ENCODE measurements at regions not wholly inside any gene's neighbourhood (a gene's known extent, or its start where the extent isn't known, plus 50 kb on each side); places are given as distances from the start of the nearest gene placed in this dataset.
"Not testable (repeated sequence)": the region's sequence is repeated elsewhere in the genome, so short reads cannot be mapped to it uniquely, and the experiment has no call there.

DNA sequence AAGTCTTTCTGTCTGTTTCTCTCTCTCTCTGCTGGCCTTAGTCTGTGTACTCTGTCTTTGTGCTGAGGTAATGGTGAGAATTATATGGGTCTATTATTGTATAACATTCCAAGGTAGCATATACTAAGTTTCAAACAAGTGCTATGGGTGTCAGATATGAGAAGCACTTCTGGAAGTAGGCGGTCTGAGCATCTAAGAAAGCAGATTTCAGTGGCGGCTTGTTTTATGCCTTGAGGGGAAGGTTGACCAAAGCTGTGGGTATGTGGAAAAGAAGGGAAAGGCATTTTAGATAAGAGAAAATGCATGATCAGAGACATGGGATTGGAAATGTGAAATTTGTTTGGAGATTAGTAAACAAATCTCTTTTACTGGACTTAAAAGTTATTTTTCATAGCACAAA lies 348.5 kb downstream of the RFC3 start:
- no peak for DNase-seq (ENCODE audit: low spot score)

DNA sequence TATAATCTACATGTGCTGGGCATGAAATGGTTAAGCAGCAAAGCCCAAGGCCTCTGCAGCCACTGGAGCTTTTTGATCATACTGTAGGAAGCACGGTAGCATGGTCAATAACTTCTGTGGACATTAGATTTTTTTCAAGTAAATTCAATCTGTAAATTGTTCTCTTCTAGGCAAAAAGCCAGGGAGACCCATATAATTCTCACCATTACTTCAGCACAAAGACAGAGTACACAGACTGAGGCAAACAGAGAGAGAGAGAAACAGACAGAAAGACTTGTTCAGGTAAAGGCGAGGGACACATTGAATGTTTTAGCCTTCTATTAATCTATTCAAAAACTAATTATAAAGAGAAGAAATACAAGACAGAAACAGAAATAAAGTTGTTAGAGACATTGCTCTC lies 349.4 kb downstream of the RFC3 start:
- no peak for DNase-seq (ENCODE audit: low spot score)

DNA sequence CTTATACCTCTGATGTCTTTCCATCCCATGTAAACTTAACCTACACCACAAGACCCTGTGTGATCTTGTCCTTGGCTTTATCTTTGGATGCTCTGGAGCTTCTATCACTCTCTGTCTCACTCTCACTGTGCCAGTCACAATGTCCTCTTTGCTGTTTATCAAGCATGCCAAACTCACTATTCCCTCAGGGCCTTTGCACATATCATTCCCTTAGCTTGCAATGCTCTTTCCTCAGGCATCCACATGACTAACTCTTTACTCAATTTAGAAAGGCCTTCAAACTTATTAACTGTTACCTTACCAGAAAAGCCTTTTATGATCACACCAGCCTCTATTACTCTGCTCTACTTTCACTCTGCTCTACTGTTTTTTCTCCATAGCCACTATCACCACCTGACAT lies 354.1 kb downstream of the RFC3 start:
- DNase-seq (ENCODE audit: low spot score): no peak

DNA sequence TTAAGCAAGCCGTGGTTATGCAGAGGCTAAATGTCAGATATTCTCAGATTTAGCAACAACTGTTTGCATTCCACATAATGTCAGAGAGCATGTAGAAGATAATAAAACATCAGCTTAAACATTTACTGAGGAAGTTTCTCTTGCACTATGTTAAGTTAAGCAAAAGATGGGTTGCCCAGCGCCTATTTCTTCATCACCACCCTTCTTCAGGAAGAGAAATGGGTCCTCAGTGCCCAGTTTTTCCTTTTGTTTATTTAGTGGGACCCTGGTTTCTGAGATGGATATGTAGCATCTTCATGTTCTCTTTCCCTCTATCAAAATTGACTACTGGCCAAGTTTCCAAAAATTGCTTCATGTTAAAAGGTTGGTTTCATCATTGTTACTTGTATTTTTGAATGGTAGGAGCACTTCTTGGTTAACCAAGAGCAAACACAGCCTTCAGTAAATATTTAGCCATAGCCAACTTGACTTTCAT lies 356.8 kb downstream of the RFC3 start:
- DNase-seq (ENCODE audit: low spot score): no peak

DNA sequence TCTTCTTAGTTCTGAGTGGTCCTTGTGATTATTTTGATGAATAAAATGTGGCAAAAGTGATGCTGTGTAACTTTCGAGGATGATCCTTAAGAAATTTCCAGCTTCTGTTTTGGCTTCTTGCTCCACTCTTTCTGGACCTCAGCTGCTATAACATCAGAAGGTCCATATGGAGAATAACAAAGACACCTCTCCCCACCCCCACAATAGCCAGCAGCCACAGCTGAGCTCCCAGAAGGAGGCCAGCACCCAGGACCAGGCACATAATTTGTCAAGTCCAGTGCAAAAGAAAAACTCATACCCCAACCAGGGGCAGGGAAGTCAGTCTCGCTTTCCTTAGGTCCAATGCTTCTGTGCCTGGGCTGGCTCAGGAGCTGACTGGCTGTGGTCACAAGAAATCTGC lies 357.6 kb downstream of the RFC3 start:
- no peak for DNase-seq (ENCODE audit: low spot score)

DNA sequence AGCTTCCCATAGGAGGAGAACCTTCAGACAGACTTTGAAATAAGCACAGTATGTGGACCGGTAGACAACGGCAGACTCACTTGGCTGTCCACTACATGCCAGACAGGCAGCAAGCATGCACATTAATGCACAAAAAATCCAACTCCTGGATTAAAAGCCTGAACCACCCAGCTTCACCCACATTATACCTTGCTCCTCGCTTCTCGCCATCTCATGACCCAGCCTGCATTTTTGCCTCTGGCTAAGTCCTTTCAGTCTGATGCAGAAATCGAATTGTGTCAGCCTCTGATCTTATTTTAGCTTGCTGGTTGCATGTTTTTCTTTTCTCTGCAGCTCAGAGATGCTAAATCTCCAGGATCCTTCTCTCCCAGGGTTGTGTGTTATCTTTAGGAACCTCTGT lies 358.7 kb downstream of the RFC3 start:
- DNase-seq (ENCODE audit: low spot score): no peak

DNA sequence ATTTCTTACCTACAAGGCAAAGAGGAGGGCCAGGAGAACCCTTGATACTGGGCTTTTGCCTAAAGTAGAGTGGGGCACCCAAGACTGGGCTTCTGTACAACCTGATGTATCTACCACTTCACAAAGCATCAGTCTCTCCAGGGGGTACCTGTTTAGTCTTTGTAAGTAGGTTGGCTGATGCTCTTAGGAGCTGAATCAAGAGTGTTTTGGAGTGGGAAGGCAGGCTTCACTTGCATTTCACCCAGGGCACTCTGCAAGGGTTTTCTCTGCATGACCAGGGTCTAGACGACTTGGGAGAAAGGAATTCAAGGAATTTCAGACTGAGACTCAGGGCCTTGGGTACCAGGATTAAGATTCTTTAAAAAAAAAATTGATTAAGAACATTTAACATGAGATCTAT lies 361.5 kb downstream of the RFC3 start:
- no peak for DNase-seq (ENCODE audit: low spot score)

DNA sequence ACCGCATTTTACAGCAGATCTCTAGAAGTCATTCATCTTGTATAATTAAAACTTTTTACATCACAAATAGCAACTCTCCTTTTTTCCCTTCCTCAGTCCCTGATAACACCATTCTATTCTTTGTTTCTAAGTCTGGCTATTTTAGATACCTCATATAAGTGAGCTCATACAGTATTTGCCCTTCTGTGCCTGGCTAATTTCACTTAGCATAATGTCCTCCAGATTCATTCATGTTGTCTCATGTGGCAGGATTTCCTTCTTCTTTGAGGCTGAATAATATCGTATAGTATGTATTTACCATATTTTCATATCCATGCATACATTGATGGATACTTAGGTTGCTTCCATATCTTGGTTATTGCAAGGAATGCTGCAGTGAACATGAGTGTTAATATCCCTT lies 362.0 kb downstream of the RFC3 start:
- DNase-seq (ENCODE audit: low spot score): no peak

DNA sequence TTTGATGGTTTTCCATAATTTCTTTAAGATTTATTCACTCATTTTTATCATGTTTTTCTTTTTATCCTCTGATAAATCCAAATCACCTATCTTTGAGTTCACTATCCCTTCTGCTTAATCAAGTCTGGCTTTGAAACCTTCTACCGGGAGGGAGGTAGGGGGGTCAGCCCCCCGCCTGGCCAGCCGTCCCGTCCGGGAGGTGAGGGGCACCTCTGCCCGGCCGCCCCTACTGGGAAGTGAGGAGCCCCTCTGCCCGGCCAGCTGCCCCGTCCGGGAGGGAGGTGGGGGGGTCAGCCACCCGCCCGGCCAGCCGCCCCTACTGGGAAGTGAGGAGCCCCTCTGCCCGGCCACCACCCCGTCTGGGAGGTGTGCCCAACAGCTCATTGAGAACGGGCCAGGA lies 363.3 kb downstream of the RFC3 start:
- not testable (repeated sequence) for DNase-seq (ENCODE audit: low spot score)

DNA sequence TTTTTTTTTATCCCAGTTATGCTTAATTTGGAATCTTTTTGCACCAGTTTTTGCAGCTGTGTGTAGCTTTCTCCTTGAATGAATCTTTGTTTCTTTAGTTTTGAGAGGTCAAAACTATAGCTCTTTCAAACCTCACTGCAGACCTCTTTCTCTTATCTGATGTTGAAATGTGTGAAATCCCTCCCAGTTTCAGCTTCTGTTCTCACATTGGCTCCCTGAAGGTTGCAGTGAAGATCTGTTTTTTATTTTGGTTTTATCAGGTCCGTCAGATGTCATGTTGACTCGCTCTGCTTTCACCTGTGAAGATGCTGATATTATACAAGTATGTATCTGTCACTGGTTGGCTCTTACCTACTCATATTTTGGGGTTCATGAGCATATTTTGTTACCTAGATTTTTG lies 372.0 kb downstream of the RFC3 start:
- DNase-seq (ENCODE audit: low spot score): no peak

DNA sequence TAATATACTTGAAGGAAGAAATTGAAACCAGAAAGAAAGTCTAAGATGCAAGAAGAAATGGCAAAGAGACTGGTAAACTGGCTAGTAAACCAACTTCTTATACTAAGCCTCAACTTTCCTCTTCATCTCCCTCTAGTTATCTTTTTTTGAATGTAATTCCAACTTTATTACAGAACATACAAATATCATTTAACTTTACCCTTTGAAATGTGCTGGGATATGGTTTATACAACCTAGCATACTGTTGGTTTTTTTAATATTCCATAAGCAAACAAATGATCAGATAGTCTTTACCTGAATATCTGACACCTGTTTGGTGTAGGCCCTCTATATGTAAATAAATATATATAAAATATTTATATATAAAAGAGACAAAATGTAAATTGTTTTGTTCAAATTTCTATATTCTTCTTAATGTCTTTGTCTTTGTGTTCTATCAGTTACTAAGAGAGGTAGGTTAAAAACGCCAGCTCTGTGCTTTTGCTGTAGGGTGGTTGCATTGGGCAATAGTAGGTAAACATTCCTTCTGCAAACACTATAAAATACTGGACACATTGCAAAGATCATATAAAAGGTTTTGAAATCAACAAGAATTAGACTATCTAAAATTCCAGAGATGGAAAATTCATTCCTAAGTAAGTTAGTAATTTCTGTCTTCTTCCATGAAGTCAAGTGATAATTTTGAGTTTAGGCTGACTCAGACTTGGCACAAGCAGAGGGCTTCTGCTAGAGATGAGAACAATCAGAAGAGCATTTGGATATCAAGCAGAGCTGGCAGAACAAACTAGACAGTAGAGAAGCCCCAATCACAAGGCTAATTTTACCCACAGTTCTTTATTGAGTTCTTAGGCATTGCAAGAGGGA lies 383.3 kb downstream of the RFC3 start:
- peak; percentile 71 for DNase-seq (ENCODE audit: low spot score)

DNA sequence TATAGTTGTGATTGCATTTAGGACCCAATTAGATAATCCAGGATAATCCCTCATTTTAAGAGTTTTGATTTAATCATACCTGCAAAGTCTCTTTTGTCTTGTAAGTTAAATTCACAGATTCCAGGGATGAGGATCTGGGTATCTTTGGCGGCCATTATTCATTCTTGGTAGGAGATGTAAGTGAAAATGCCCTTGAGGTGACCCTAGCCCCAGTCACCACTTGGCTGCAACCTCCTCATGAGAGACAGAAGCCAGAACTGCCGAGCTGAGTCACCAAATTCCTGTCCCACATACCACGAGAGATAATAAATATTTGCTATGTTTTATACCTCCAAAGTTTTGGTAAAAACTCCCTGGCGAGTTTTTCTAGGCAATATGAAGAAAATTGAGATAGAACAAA lies 389.4 kb downstream of the RFC3 start:
- no peak for DNase-seq (ENCODE audit: low spot score)

DNA sequence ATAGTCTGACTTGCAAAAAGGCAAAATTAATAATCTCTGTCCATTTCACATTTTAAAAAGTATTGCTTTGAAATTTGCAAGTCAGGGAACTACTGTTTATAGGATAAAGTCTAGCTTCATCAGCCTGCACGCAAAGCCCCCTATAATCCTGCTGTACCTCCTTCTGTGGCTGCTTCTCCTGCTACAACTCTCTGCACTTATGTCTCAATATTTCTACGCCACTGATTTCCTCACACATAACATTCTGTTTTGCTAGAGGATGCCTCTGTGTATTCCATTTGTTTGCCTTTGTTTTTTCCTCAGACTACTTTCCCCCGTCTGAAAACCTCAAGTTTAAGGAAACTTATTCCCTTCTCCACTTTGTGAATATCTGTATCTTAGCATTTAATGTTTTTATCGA lies 389.9 kb downstream of the RFC3 start:
- DNase-seq (ENCODE audit: low spot score): no peak

DNA sequence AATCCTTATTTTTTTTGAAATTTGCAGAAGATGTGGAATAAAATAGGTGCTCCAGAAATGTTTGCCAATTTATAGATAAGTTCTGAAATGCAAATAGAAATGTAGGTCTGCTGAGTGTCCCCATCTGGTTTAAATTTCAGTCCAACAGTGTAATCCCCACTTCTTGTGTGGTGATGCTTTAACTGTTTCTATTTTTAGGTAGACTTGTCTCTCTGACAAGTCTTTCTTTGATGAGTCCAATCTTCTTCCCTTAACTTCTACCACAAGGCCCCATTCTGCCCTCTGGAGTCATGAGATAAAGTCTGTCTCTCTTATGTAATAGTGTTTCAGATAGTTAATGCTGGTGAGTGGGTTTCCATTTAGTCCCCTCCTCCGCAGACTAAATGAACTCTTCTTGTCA lies 390.4 kb downstream of the RFC3 start:
- DNase-seq (ENCODE audit: low spot score): no peak

DNA sequence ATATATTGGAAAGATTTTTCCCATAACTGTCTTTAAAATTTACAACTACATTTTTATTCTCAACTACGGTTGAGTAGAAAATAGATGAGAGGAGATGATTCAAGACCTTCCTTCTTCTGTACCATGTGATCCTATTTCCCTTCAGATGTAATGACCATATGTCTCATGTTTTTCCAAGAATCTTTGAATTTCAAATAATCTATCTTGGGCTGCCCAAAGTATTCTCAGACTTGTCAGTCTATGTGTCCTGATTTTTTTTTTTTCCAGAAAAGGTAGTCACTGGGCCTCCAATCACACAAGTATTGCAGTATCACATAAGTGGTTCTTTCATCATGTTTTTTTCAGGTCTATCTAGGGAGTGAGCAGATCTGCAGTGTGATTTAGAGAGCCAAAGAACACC lies 392.4 kb downstream of the RFC3 start:
- no peak for DNase-seq (ENCODE audit: low spot score)

DNA sequence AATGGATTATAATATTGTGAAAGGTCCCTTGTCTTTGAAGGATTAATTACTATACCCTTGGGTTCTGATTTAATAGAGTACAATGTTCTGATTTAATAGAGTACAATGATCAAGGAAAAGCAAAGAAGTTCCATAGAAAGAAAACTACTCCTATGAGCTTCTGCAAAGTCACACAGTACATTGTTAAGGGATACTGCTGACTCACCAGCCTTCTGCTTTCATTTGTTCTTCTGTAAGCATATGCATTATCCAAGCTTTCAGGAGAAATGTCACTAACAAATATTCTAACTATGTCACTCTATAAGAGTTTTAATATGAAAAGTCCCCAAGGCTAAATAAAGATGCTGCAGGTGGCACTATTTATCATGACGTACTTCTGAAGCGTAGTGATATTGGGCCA lies 396.7 kb downstream of the RFC3 start:
- no peak for DNase-seq (ENCODE audit: low spot score)

DNA sequence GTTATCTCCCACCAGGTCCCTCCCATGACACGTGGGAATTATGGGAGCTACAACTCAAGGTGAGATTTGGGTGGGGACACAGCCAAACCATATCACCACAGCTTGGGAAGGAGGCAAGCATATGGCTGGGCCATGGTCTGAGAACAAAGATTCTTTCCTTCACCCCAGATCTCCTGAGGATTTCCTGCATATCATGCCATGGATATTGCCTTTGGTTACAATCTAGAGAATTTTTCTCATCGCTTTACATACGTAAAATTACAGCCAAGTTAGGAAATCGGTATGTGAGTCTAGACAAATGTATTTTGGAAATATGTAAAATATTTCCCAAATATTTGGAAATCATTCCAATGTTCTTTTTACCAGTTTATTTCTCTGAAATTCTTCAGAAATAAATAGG lies 398.3 kb downstream of the RFC3 start:
- DNase-seq (ENCODE audit: low spot score): no peak

DNA sequence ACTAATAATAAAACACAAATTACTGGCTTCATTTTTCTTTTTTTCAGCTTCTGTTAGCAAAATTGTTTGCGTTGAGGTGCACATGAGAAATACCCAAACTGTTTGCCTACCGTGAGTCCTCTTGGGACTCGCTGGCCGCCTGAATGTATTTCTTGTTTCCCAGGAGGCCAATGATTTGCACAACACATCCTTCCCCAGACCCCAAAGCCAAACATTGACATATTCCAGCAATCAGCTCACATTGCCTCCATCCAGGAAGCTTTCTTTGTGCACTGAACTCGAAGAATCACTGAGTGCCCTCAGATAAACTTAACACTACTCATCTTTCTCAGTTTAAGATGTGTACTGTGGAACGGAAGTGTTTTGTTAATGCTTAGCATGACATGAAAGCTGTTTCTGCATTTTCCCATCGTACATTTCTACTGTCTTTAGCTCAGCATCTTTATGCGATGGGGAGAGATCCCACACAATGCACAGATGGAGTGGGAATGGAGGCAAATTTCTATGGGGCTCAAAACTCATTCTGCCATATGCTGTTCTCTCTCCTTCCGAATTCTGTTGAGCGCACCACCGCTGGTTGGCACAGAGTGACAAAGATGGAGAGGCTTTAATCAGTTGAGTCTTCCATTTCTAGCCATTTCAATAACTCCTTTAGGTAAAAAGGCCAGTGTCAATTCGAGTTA lies 399.5 kb downstream of the RFC3 start:
- no peak for DNase-seq (ENCODE audit: low spot score)

DNA sequence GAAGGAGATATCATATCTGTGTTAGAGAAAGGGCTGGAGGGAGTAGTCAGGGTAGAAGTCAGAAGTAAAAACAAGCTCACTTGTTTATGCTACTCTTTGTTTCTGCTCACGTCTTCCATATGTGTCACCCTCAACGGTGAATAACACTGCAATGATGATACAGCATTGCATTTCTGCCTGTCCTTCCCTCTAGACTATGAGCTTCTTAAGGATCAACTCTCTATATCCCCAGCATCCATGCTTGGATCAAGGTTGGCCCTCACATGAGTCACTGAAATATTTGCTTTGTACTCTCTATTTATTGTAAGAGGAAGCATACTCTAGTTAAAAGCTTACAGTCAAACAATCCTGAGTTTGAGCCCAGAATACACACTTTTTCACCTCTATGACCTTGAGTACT lies 406.0 kb downstream of the RFC3 start:
- no peak for DNase-seq (ENCODE audit: low spot score)

DNA sequence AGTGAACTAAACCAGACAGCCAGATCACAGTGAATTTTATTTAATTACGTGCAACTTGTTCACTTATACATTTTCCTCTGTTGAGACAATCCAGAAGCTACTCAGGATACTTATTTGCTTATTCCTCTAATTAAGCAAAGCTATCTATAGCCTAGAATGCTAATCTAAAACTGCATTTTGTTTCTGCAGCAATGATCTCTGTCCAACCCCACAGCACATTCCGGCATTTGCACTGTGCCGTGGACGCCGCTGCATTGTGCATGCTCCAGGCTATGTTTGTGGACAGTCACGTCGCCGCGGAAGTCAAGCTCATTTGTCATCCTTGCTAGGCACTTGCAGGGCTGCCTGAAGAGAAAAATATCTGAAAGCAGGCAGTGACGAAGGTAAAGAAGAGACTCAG lies 406.9 kb downstream of the RFC3 start:
- no peak for DNase-seq (ENCODE audit: low spot score)

DNA sequence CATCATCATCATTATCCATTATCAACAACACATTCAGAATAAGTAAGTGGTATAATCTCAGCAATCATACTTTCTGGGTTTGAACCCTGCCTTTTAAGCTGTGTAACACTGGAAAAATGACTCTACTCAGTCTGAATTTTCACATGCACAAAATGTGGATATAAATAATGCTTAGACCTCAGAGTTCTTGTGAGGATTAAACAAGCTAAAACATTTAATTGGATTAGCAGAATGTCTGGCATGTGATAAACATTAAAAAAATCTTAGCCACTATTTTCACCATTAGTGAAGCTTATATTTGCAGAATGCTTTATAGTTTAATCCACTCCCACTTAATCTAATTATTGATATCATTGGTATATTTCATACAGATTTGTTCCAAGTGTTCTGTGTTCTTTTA lies 412.3 kb downstream of the RFC3 start:
- DNase-seq (ENCODE audit: low spot score): no peak

DNA sequence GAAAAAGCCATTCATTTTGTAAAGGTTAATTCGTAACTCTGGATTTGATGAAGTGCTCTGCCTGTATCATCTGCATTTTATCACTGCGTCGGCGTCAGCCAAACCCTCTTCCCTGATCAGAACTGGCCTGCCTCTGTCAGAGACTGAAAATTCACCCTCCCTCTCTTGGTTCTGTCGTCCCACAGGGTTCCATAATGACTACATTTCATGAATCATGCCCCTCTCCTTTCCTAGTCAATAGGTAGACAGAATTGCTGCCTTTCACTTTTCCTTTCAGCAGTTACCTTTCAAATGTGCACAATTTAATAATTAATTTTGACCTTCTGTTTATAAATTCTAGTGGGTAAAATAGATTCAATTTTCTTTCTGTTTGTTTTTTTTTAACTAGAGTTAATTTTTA lies 423.4 kb downstream of the RFC3 start:
- no peak for DNase-seq (ENCODE audit: low spot score)

DNA sequence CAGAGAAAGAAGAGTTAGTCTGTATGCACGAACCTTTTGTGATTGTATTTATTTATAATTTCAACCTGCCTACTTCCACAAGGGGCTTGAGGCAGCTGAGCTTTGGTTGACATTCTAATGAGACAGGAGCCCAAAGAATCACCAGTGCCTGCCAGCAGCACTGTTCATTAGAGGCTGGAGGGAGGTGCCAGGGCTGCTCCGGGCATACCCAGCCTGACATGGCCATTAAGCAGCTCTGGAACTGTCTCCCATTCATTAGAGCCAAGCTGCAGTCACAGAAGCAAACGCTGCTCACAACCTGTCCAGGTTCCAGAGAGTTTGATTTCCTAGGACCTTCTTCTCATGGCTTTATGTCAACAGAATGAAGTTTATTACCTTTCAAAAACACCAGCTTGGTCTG lies 425.5 kb downstream of the RFC3 start:
- no peak for DNase-seq (ENCODE audit: low spot score)

DNA sequence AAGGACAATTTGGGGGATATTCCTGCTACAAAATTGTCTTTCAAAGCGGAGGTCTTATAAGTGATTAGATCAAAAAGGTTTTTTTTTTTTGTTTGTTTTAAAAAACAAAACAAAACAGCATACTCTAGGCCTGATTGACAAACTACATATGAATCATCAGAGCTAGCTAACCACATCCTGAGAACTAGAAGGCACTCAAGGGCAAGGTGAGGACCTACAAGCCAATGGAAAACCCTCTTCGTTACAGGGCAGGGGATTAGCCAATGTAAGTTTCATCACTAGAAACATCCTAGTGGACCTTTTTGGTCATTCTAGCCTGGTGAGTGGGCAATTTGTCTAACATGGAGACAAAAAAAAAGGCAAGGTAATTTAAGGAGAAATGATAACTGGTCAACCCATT lies 428.6 kb downstream of the RFC3 start:
- DNase-seq (ENCODE audit: low spot score): no peak

Measured in cerebellar cortex (tissue), 1 donor.